GM13977 (cell line): ENCODE measurements at regions not wholly inside any gene's neighbourhood (a gene's known extent, or its start where the extent isn't known, plus 50 kb on each side); places are given as distances from the start of the nearest gene placed in this dataset.
"Not testable (repeated sequence)": the region's sequence is repeated elsewhere in the genome, so short reads cannot be mapped to it uniquely, and the experiment has no call there.

Experiments
- DNase-seq: peaks from one replicate; pipeline ENCODE4 v3.0.0; 2012; ENCODE audit warnings: low spot score
- in situ Hi-C: fragments of 300-500 bp; cut with MboI; formaldehyde crosslinking; loops from one replicate; pipeline ENCODE4 v1.12.0; 2022; ENCODE audit warnings: low sequenced_read_pairs, low pct_unique_long_range_greater_than_20kb, mixed read lengths, inconsistent platforms; ENCODE audit not compliant: unreplicated experiment
- TF ChIP-seq, protein P1 (sequence below): IDR thresholded peaks from 2 replicates; pipeline ENCODE4 v1.5.1; 2012; ENCODE audit warnings: mild to moderate bottlenecking, control low read depth; ENCODE audit not compliant: insufficient read depth; ENCODE audit errors: extremely low read depth, missing control alignments

GRCh38 chr19:20371911-20372310 is 193.7 kb downstream of the ZNF737 start:
- in situ Hi-C loops, result no loop called here
- TF ChIP-seq, protein P1, sequence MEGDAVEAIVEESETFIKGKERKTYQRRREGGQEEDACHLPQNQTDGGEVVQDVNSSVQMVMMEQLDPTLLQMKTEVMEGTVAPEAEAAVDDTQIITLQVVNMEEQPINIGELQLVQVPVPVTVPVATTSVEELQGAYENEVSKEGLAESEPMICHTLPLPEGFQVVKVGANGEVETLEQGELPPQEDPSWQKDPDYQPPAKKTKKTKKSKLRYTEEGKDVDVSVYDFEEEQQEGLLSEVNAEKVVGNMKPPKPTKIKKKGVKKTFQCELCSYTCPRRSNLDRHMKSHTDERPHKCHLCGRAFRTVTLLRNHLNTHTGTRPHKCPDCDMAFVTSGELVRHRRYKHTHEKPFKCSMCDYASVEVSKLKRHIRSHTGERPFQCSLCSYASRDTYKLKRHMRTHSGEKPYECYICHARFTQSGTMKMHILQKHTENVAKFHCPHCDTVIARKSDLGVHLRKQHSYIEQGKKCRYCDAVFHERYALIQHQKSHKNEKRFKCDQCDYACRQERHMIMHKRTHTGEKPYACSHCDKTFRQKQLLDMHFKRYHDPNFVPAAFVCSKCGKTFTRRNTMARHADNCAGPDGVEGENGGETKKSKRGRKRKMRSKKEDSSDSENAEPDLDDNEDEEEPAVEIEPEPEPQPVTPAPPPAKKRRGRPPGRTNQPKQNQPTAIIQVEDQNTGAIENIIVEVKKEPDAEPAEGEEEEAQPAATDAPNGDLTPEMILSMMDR, result no peak
- no peak for DNase-seq

DNA sequence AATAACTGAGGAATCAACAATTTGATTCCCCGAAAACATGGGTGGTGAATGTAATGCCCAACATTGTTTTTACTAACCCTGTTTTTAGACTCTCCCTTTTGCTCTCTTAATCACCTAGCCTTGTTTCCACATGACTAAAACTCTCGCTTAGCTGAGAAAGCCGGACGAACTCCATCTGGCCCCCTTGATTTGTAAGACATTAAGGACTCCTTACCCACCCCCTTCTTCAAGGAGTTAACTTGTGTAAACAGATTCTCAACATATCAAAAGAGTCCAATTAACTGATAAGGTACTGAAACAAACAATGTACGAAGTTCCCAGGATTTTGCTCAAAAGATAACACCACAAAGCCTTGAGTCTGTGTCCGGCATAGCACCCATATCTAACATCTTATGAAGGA is 194.3 kb downstream of the ZNF737 start:
- in situ Hi-C loops, DNase-seq: not testable (repeated sequence)

- no peak for DNase-seq
- in situ Hi-C loops, result no loop called here
- TF ChIP-seq, protein P1, result no peak
Observed at GRCh38 chr19:20367811-20368294, 197.7 kb downstream of the ZNF737 start.

DNA sequence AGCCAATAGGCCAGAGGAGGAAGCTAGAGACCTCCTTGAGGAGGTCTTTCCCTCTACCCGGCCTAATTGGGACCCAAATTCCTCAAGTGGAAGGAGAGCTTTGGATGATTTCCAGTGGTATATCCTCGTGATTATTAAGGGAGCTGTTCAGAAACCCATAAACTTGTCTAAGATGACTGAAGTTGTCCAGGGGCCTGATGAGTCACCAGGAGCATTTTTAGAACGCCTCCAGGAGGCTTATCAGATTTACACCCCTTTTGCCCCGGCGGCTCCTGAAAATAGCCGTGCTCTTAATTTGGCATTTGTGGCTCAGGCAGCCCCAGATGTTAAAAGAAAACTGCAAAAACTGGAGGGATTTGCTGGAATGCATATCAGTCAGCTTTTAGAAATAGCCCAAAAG is 198.1 kb downstream of the ZNF486 start:
- TF ChIP-seq, protein P1, result no peak
- in situ Hi-C loops, result no loop called here
- DNase-seq, result no peak

DNA sequence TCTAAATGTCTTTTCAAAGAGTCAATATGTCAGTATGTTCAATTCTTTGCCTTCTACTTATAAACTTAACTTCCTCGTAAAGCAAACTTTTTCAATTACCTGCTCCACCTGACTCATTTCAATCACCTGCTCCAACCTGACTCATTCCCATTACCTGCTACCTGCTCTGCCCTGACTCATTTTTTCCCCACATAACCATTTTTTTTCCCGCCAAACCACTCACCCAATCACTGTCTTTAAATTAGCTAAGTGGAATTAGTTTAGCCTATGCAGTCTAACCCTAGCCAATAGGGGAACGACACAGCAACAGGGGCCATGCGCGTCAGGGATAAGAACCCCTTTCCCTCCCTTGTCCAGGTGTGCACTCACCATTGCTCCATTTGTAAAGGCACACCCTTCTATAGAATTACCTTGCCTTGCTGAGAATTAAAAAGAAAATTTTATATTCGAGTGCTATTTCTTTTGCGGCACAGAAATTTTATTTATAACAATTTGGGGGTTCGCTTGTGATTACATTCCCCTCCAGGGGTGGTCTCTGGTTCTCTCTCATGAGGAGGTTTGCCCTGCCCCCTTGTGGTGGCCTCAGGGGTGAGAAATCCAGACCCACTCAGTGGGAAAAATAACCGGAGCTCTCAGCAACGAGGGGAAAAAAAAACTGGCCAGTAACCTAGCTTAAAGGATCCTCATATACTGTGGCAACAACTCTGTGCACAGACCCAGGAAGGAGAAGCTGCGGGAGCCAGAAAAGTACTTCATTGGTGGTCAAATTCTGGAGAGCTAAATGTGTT is 193.1 kb downstream of the ZNF486 start:
- in situ Hi-C loops, result no loop called here
- no peak for DNase-seq
- TF ChIP-seq, protein P1, result no peak

DNA sequence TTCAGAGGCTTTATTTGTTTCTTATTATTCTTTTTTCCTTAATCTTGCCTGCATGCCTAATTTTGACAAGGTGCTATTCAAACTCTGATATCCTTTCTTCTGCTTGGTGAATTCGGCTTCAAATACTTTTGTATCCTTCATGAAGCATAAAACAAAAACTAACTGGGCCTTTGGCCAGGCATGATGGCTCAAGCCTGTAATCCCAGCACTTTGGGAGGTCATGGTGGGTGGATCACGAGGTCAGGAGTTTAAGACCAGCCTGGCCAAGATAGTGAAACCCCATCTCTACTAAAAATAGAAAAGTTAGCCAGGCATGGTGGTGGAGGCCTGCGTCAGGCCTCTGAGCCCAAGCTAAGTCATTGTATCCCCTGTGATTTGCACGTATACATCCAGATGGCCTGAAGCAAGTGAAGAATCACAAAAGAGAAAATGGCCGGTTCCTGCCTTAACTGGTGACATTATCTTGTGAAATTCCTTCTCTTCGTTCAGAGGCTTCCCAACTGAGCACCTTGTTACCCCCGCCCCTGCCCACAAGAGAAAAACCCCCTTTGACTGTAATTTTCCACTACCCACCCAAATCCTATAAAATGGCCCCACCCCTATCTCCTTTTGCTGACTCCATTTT is 191.9 kb downstream of the ZNF486 start:
- DNase-seq, result not testable (repeated sequence)

GRCh38 chr19:20357921-20358320 is 190.9 kb downstream of the ZNF486 start:
- in situ Hi-C loops, result no loop called here
- no peak for DNase-seq
- TF ChIP-seq, protein P1, result no peak

More for the DNA sequence above, 191.9 kb downstream of the ZNF486 start:
- in situ Hi-C loops, result not testable (repeated sequence)

DNA sequence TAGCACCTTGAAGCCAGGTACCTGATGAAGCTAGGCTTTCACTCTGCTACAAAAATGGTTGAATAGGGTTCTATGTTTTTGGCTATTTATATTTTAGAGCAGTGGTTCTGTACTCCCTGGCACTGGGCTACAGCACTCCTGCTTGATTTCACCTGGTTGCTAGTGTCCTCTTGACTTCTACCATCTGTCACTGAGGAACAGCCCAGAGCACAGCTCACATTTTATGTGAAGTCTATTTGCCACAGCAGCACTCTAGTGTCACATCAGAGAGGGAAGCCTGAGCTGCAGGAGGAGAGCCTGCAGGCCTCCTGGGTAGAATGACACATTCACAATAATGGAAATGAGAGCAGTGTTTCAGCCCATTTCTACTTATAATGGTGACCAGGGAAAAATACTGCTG is 184.2 kb downstream of the ZNF486 start:
- DNase-seq, result no peak
- in situ Hi-C loops, result no loop called here
- TF ChIP-seq, protein P1, result no peak
